Neutrophil (primary cell): ENCODE measurements at regions not wholly inside any gene's neighbourhood (a gene's known extent, or its start where the extent isn't known, plus 50 kb on each side); places are given as distances from the start of the nearest gene placed in this dataset.

ENCODE experiments used
- H3K27ac ChIP-seq: fragments of 200-600 bp; sonication (generic); 2 replicates; pipeline ENCODE4 v1.5.1; 2016; ENCODE audit warnings: mild to moderate bottlenecking, moderate library complexity
- H3K27me3 ChIP-seq: fragments of 200-600 bp; sonication (generic); 2 replicates; pipeline ENCODE4 v1.6.0; 2016; ENCODE audit warnings: mild to moderate bottlenecking
- H3K36me3 ChIP-seq: fragments of 200-600 bp; sonication (generic); 2 replicates; pipeline ENCODE4 v1.5.1; 2017
- H3K4me1 ChIP-seq, 2 experiments: fragments of 200-600 bp in 1 of 2; sonication (generic) in 1 of 2; 1 replicate in 1 of 2; 2 replicates in 1 of 2; pipeline versions ENCODE4 v1.5.1 to v1.6.1; 2013 to 2016; ENCODE audit warnings: low read depth in 1 of 2, low read length in 1 of 2, mild to moderate bottlenecking in 1 of 2, moderate library complexity in 1 of 2; ENCODE audit not compliant: control insufficient read depth in 1 of 2, insufficient read depth in 1 of 2
- H3K4me3 ChIP-seq, 2 experiments: fragments of 200-600 bp in 1 of 2; sonication (generic) in 1 of 2; 1 replicate in 1 of 2; 2 replicates in 1 of 2; pipeline ENCODE4 v1.5.1; 2013 to 2016; ENCODE audit warnings: low read depth in 1 of 2, low read length in 1 of 2, mild to moderate bottlenecking in 1 of 2, moderate library complexity in 1 of 2
- H3K9me3 ChIP-seq: fragments of 200-600 bp; sonication (generic); 2 replicates; pipeline ENCODE4 v1.5.1; 2016
- TF ChIP-seq, protein P1 (sequence below): fragments of 200-600 bp; sonication (generic); IDR thresholded peaks from 2 replicates; pipeline ENCODE4 v1.5.1; 2016; ENCODE audit warnings: antibody characterized with exemption

- Histone ChIP-seq H3K9me3 (no peaks in the 10 kb centered on the region), H3K27ac (peak overlapping the region; percentile 19), H3K27me3 (no peaks in the 10 kb centered on the region), H3K4me1 (peaks cover 18 to 19% of the 10 kb centered on the region in 2 experiments), H3K4me3 (no peak overlapping the region), H3K36me3 (no peaks in the 10 kb centered on the region)
- TF ChIP-seq, protein P1, sequence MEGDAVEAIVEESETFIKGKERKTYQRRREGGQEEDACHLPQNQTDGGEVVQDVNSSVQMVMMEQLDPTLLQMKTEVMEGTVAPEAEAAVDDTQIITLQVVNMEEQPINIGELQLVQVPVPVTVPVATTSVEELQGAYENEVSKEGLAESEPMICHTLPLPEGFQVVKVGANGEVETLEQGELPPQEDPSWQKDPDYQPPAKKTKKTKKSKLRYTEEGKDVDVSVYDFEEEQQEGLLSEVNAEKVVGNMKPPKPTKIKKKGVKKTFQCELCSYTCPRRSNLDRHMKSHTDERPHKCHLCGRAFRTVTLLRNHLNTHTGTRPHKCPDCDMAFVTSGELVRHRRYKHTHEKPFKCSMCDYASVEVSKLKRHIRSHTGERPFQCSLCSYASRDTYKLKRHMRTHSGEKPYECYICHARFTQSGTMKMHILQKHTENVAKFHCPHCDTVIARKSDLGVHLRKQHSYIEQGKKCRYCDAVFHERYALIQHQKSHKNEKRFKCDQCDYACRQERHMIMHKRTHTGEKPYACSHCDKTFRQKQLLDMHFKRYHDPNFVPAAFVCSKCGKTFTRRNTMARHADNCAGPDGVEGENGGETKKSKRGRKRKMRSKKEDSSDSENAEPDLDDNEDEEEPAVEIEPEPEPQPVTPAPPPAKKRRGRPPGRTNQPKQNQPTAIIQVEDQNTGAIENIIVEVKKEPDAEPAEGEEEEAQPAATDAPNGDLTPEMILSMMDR = no peak
Observed at GRCh38 chr10:6305401-6306321, 102.9 kb downstream of the PFKFB3 start.

- no peaks in the 10 kb centered on the region for H3K27me3 ChIP-seq
- TF ChIP-seq, protein P1 = no peak
- peaks cover 12 to 14% of the 10 kb centered on the region in 2 experiments for H3K4me1 ChIP-seq
- H3K9me3 ChIP-seq = no peaks in the 10 kb centered on the region
- no peaks in the 10 kb centered on the region for H3K36me3 ChIP-seq
- no peak overlapping the region for H3K4me3 ChIP-seq
- H3K27ac ChIP-seq = no peak overlapping the region
Observed at GRCh38 chr10:6306917-6307316, 104.2 kb downstream of the PFKFB3 start.

- Histone ChIP-seq H3K4me1 (peaks cover 7 to 14% of the 10 kb centered on the region in 2 experiments), H3K27me3 (no peaks in the 10 kb centered on the region), H3K9me3 (no peaks in the 10 kb centered on the region), H3K36me3 (no peaks in the 10 kb centered on the region), H3K27ac (no peak overlapping the region), H3K4me3 (no peak overlapping the region)
- TF ChIP-seq, protein P1 = no peak
Observed at GRCh38 chr10:6309816-6310215, 107.1 kb downstream of the PFKFB3 start.

DNA sequence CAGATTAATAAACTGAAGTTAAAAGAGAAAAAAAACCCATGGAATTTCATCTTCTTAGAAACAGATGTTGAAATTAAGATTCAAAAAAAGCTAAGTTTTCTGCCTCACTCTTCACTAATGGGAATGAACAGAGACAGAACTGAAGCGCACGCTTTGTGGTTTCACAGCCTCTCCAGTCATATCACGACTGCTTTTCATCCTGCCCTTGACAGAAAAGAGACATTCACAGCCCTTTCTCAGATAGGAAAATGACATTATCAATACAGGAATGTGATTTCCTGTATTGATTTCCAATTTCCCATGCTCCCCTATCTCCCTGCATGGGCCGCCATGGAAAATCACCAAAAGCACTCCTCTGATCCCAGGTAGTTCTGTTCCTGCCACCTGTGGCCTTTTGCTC lies 108.2 kb downstream of the PFKFB3 start:
- Histone ChIP-seq H3K36me3 (no peaks in the 10 kb centered on the region), H3K4me1 (peaks cover 7% of the 10 kb centered on the region in 2 experiments), H3K9me3 (no peaks in the 10 kb centered on the region), H3K27me3 (no peaks in the 10 kb centered on the region), H3K27ac (no peak overlapping the region), H3K4me3 (no peak overlapping the region)
- TF ChIP-seq, protein P1 = no peak

GRCh38 chr10:6311700-6312330 lies 109.1 kb downstream of the PFKFB3 start:
- Histone ChIP-seq H3K27ac (no peak overlapping the region), H3K27me3 (no peaks in the 10 kb centered on the region), H3K36me3 (no peaks in the 10 kb centered on the region), H3K9me3 (no peaks in the 10 kb centered on the region), H3K4me3 (no peak overlapping the region), H3K4me1 (peaks cover 4 to 7% of the 10 kb centered on the region in 2 experiments)
- TF ChIP-seq, protein P1 = no peak
